Brain microvascular endothelial cell (primary cell): ENCODE measurements at regions not wholly inside any gene's neighbourhood (a gene's known extent, or its start where the extent isn't known, plus 50 kb on each side); places are given as distances from the start of the nearest gene placed in this dataset.
"Not testable (repeated sequence)": the region's sequence is repeated elsewhere in the genome, so short reads cannot be mapped to it uniquely, and the experiment has no call there.

Experiments used
- DNase-seq: peaks from one replicate; pipeline ENCODE4 v3.0.0-alpha.2; 2020
- H3K27ac ChIP-seq: fragments of 250-450 bp; sonication (Bioruptor Pico); 2 replicates; pipeline ENCODE4 v1.5.1; 2020; ENCODE audit warnings: mild to moderate bottlenecking, moderate library complexity
- H3K27me3 ChIP-seq: fragments of 250-450 bp; sonication (Bioruptor Pico); replicated peaks from 2 replicates; pipeline ENCODE4 v1.5.1; 2020; ENCODE audit warnings: mild to moderate bottlenecking
- H3K36me3 ChIP-seq: fragments of 250-450 bp; sonication (Bioruptor Pico); replicated peaks from 2 replicates; pipeline ENCODE4 v1.5.1; 2020; ENCODE audit warnings: mild to moderate bottlenecking
- H3K4me3 ChIP-seq: 2 replicates; pipeline ENCODE4 v1.5.1; 2011; ENCODE audit warnings: low read depth, mild to moderate bottlenecking, control low read depth, low read length, moderate library complexity
- in situ Hi-C: cut with HindIII; loops from 2 replicates; pipeline ENCODE4 v1.10.0; 2017; ENCODE audit warnings: low sequenced_read_pairs, low pct_ligation_motif_present
- TF ChIP-seq, protein P1 (sequence below): IDR thresholded peaks from 2 replicates; pipeline ENCODE4 v1.5.1; 2011; ENCODE audit warnings: low read depth, mild to moderate bottlenecking, moderate library complexity, low read length, control low read depth, inconsistent platforms; ENCODE audit errors: missing control alignments

DNA sequence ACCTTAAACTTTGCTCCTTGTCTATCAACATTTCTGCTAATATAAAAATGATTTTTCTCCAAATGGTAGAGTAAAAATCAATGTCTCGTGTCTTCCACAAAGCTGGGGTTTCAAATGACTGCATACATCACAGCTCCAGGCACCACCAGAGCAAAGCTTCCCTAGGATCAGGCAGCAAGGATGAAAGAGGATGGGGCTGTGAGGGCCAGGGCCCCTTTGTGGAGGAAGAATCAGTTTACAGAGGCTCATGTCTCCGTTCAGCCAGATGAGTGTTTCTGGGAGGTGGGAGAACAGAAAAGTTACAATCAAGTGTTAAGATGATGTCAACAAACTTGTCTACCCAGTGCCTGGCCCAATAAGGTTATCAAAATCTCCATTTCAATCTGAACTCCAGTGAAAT lies 105.5 kb downstream of the BDH1 start:
- Histone ChIP-seq H3K4me3 (no peak overlapping the region), H3K27me3 (no peaks in the 10 kb centered on the region), H3K36me3 (no peaks in the 10 kb centered on the region), H3K27ac (no peak overlapping the region)
- in situ Hi-C loops: no loop called here
- TF ChIP-seq, protein P1, sequence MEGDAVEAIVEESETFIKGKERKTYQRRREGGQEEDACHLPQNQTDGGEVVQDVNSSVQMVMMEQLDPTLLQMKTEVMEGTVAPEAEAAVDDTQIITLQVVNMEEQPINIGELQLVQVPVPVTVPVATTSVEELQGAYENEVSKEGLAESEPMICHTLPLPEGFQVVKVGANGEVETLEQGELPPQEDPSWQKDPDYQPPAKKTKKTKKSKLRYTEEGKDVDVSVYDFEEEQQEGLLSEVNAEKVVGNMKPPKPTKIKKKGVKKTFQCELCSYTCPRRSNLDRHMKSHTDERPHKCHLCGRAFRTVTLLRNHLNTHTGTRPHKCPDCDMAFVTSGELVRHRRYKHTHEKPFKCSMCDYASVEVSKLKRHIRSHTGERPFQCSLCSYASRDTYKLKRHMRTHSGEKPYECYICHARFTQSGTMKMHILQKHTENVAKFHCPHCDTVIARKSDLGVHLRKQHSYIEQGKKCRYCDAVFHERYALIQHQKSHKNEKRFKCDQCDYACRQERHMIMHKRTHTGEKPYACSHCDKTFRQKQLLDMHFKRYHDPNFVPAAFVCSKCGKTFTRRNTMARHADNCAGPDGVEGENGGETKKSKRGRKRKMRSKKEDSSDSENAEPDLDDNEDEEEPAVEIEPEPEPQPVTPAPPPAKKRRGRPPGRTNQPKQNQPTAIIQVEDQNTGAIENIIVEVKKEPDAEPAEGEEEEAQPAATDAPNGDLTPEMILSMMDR: no peak
- DNase-seq: no peak

DNA sequence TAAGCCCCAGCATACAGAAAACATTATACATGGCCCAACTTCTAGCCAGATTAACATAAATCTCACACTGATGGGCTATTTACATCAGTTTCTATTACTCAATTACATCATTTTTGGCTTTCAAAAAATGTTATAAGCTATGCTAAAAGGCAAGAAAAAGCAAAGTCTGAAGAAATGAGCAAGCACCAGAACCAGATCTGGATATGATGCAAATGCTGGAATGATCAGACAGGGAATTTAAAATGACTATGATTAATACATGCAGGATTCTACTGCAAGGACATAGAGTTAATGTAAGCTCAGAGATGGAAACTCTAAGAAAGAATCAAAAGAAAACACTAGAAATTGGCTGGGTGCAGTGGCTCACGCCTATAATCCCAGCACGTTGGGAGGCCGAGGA lies 106.6 kb downstream of the BDH1 start:
- in situ Hi-C loops, H3K36me3 ChIP-seq, H3K4me3 ChIP-seq, H3K27me3 ChIP-seq, DNase-seq, H3K27ac ChIP-seq: not testable (repeated sequence)

DNA sequence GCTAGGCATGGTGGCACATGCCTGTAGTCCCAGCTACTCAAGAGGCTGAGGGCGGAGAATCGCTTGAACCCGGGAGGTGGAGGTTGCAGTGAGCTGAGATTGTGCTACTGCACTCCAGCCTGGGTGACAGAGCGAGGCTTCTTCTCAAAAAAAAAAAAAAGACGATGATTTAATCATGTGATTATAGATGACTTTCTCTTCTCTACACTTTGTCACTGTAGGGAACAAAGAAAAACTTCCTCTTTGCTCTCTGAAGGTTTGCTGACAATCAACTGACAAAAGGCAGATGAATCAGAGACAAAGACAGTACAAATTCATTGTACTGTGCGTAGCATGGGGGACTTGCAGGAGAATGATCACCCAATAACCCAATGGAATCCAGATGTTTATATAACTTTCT lies 108.0 kb downstream of the BDH1 start:
- H3K27me3 ChIP-seq, H3K36me3 ChIP-seq: not testable (repeated sequence)

DNA sequence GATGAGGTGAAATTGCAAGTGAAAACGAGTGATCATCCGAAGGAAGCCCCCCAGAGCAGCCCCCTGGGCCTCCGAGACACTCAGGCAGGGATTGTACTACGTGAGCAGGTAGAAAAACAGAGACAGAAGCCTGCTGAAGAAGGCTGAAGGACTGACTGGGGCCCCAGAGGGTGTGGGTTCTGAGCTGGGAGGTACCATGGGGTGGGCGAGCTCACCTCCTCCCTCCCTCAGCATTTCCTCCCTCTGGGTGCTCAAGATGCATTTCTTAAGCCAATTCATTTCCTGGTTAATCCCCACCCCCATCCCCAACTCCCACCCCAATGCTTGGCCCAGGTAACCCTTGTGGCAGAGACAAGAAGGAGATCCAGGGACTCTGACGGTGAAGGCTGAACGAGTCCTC lies 108.7 kb downstream of the BDH1 start:
- Histone ChIP-seq H3K27me3 (no peaks in the 10 kb centered on the region), H3K27ac (no peak overlapping the region), H3K36me3 (no peaks in the 10 kb centered on the region), H3K4me3 (no peak overlapping the region)
- TF ChIP-seq, protein P1: no peak
- DNase-seq: no peak
- in situ Hi-C loops: no loop called here

More for the DNA sequence above, 108.0 kb downstream of the BDH1 start:
- H3K4me3 ChIP-seq, DNase-seq, in situ Hi-C loops, H3K27ac ChIP-seq: not testable (repeated sequence)

DNA sequence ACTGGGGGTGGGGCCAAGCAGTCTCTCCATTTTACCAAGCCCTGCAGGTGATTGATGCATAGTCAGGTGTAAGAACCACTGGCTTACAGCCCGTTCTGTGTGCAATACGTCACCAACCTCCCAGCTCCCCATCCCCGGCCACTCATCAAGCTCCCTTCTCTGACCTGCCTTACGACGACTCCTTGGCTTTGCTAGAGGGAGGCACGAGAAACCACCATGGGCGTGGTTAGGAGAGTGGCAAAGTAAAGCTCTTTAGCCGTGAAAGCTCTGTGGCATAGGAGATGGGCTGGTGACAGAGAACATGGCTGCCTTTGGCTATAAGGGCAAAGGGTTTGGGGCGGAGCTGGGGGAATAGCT lies 109.1 kb downstream of the BDH1 start:
- Histone ChIP-seq H3K27me3 (no peaks in the 10 kb centered on the region), H3K4me3 (no peak overlapping the region), H3K27ac (no peak overlapping the region), H3K36me3 (no peaks in the 10 kb centered on the region)
- TF ChIP-seq, protein P1: no peak
- no peak for DNase-seq
- in situ Hi-C loops: no loop called here

DNA sequence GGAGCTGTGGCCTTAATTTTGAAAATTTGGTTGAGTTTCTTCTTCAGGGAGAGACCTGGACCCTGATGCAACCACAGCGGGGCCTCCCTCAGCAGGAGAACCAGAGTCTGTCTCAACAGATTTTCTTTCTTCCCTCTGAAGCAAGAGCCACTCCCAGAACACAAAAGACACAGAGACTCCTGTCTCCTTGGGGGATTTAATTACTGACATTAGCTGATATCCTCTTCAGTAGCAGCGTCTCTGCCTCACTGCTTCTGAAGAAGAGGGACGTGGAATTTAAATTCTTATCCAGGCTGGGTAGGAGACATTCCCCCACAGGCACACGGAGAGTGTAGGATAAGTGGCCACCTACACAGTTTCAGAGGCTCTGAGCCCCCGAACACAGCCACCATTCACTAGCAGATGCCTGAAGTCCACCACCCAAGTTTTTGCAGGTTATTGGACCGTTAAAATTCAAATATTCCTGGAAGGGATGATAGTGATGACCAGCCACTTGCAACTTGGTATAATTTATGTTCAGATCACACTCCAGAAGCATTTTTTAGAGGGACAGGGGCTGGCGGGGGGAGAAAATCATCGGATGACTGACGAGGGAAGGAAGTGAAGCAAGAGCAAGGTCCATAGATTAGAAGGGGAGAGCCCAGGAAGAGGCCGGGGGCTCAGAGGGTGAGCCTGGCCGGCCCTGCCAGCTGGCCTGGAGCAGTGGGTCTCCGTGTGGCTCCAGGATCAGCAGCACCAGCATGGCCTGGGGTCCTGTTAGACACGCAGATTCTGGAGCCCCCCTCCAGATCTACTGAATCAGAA lies 109.7 kb downstream of the BDH1 start:
- Histone ChIP-seq H3K36me3 (no peaks in the 10 kb centered on the region), H3K4me3 (no peak overlapping the region), H3K27ac (no peak overlapping the region), H3K27me3 (no peaks in the 10 kb centered on the region)
- in situ Hi-C loops: no loop called here
- TF ChIP-seq, protein P1: no peak
- no peak for DNase-seq

DNA sequence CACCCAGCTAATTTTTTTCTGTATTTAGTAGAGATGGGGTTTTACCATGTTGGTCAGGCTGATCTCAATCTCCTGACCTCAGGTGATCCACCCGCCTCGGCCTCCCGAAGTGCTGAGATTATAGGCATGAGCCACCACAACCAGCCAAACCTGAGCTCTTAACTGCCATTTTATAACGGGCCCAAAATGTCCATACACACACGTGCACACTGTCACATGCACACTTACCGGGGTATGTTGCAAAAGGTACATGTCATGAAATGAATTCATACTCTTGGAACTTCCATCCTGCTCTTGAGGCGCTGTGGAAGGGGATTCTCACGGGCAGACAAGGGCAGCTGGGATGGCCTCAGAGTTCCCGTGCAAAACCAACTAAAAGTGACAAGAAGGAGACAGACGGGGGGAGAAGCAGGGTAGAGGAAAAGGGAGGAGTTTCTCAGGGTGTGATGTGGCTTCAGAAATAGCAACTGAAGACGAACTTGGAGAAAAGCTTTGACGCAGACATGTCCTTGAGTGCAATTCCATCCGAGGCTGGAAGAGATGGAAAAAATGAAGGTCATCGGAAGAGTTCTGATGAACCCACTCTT lies 110.9 kb downstream of the BDH1 start:
- H3K27ac ChIP-seq: no peak overlapping the region
- in situ Hi-C loops: no loop called here
- TF ChIP-seq, protein P1: no peak
- no peak for DNase-seq
- H3K36me3 ChIP-seq: no peaks in the 10 kb centered on the region
- no peak overlapping the region for H3K4me3 ChIP-seq
- no peaks in the 10 kb centered on the region for H3K27me3 ChIP-seq
